ENCODE measurements at regions not wholly inside any gene's neighbourhood (a gene's known extent, or its start where the extent isn't known, plus 50 kb on each side); places are given as distances from the start of the nearest gene placed in this dataset.

DNA sequence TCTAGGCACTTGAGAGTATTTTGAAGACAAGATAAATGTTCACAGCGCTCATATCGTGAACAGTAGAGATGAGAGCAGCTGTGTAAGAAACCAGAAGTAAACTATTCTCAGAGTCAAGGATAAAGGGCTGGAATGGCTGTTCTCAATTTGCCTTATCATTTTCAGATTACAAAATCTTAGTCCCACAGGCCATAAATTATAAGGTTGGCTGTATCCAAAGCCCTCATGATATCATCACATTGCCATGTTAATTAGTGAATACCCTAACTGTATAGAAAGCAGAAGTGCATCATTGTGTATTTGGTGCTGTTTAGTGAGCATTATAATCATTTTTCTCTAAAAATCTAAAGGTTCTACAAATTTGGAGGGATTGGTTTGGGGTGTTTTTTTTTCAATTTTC is 168.9 kb upstream of the EDNRA start:
- no peaks in the 10 kb centered on the region for H3K27me3 ChIP-seq (ENCODE audit: insufficient read depth, low read length)
- H3K9me3 ChIP-seq (ENCODE audit: control insufficient read depth, low read depth, low read length) = no peaks in the 10 kb centered on the region
- no peak overlapping the region for H3T11ph ChIP-seq (ENCODE audit: low read length)
- H3K14ac ChIP-seq (ENCODE audit: insufficient read depth, low read length) = no peak overlapping the region
- H4K20me1 ChIP-seq (ENCODE audit: control insufficient read depth, insufficient read depth, insufficient read length) = no peaks in the 10 kb centered on the region
- H2BK15ac ChIP-seq (ENCODE audit: low read depth, low read length) = no peak overlapping the region
- no peak overlapping the region for H3K4me2 ChIP-seq (ENCODE audit: insufficient read depth, insufficient read length, low read length)
- H2BK120ac ChIP-seq (ENCODE audit: low read depth, low read length, poor library complexity, severe bottlenecking) = no peak overlapping the region
- no CpG with 5 or more reads among the region's 2 CpGs for WGBS (ENCODE audit: extremely low coverage, insufficient read length, low lambda C conversion rate)
- H2AK5ac ChIP-seq (ENCODE audit: insufficient read length, low read length) = no peak overlapping the region
- no peaks in the 10 kb centered on the region for H3K79me2 ChIP-seq (ENCODE audit: insufficient read depth, low read length)
- Mint-ChIP-seq H3K4me1 (peaks cover 2 to 3% of the 10 kb centered on the region in 2 experiments; a peak in 3 of 4 replicates), H3K27me3 (ENCODE audit: low read depth) (no peaks in the 10 kb centered on the region), H3K9me3 (no peaks in the 10 kb centered on the region), H3K36me3 (ENCODE audit: insufficient read depth in 1 of 3, low read depth in 3 of 3) (no peaks in the 10 kb centered on the region), H3K27ac (no peak overlapping the region), H3K4me3 (no peak overlapping the region)
- no peak overlapping the region for H2BK5ac ChIP-seq (ENCODE audit: insufficient read length, low read length)
- H4K91ac ChIP-seq (ENCODE audit: insufficient read length, low read depth, low read length) = no peak overlapping the region
- no peak overlapping the region for H3K23ac ChIP-seq (ENCODE audit: insufficient read length, low read depth, low read length)
- no peaks in the 10 kb centered on the region for H3K79me1 ChIP-seq (ENCODE audit: insufficient read depth, low read depth, low read length, poor library complexity, severe bottlenecking)
- H3K56ac ChIP-seq (ENCODE audit: insufficient read length, low read depth, low read length) = no peak overlapping the region
- no peaks in the 10 kb centered on the region for H3K23me2 ChIP-seq (ENCODE audit: insufficient read length, low read depth, low read length, poor library complexity, severe bottlenecking)
- no peak overlapping the region for H3K4ac ChIP-seq (ENCODE audit: low read depth, low read length)
- DNase-seq = no peak
- TF ChIP-seq, protein P1, sequence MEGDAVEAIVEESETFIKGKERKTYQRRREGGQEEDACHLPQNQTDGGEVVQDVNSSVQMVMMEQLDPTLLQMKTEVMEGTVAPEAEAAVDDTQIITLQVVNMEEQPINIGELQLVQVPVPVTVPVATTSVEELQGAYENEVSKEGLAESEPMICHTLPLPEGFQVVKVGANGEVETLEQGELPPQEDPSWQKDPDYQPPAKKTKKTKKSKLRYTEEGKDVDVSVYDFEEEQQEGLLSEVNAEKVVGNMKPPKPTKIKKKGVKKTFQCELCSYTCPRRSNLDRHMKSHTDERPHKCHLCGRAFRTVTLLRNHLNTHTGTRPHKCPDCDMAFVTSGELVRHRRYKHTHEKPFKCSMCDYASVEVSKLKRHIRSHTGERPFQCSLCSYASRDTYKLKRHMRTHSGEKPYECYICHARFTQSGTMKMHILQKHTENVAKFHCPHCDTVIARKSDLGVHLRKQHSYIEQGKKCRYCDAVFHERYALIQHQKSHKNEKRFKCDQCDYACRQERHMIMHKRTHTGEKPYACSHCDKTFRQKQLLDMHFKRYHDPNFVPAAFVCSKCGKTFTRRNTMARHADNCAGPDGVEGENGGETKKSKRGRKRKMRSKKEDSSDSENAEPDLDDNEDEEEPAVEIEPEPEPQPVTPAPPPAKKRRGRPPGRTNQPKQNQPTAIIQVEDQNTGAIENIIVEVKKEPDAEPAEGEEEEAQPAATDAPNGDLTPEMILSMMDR (conservative IDR thresholded peaks at IDR 0.05) = no peak
- no peak overlapping the region for H4K8ac ChIP-seq (replicated peaks; ENCODE audit: insufficient read length, low read depth, low read length)
- H2AFZ ChIP-seq (ENCODE audit: low read length) = no peak overlapping the region
- no peak overlapping the region for H2BK20ac ChIP-seq (ENCODE audit: low read depth, low read length, poor library complexity, severe bottlenecking)
- no peak overlapping the region for H3K9ac ChIP-seq (ENCODE audit: extremely low read depth, insufficient read length, low read length)
- no peak overlapping the region for H2BK12ac ChIP-seq (ENCODE audit: insufficient read length, low read depth, low read length)
- no peak overlapping the region for H3K18ac ChIP-seq (ENCODE audit: insufficient read length, low read depth, low read length)
- H3K27ac ChIP-seq (ENCODE audit: insufficient read length, low read depth, low read length) = no peak overlapping the region
- H4K5ac ChIP-seq (ENCODE audit: insufficient read length, low read depth, low read length) = no peak overlapping the region
- no peaks in the 10 kb centered on the region; the same call in 1 of the 2 replicates for H3K4me1 ChIP-seq (ENCODE audit: insufficient read depth, low read length)

Measured in H9 (cell line).